Mucosa of gallbladder (tissue), 1 donor: ENCODE measurements at regions not wholly inside any gene's neighbourhood (a gene's known extent, or its start where the extent isn't known, plus 50 kb on each side); places are given as distances from the start of the nearest gene placed in this dataset.
"Not testable (repeated sequence)": the region's sequence is repeated elsewhere in the genome, so short reads cannot be mapped to it uniquely, and the experiment has no call there.

Experiments used
- DNase-seq: peaks from one replicate; pipeline ENCODE4 v3.0.0-alpha.2; 2020; ENCODE audit warnings: low spot score
- donor health status: DM: no; HTN: no; CAD: no.

DNA sequence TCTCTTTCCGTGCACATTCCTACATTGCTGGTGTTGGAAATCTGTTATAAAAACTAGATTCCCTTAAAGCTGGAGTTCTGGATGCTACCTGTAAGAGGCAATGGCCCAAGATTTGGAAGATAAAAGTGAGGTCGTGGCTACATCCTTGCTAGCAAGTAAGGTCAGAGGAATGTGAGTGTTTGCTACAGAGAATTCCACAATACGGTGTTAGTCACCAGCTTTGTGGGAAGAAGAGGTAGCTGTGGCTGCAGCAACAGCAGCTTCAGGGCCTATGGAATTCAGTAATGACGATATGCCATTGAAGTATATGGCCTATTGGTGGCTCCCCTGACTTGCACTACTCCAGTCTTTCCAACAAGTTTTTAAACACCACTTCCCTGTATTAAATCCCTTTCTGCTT lies 227.7 kb upstream of the TMEM260 start:
- DNase-seq, result no peak

GRCh38 chr14:56352999-56353398 lies 226.6 kb upstream of the TMEM260 start:
- no peak for DNase-seq

- DNase-seq, result no peak
Measured at GRCh38 chr14:56357428-56357827, 222.2 kb upstream of the TMEM260 start.

DNA sequence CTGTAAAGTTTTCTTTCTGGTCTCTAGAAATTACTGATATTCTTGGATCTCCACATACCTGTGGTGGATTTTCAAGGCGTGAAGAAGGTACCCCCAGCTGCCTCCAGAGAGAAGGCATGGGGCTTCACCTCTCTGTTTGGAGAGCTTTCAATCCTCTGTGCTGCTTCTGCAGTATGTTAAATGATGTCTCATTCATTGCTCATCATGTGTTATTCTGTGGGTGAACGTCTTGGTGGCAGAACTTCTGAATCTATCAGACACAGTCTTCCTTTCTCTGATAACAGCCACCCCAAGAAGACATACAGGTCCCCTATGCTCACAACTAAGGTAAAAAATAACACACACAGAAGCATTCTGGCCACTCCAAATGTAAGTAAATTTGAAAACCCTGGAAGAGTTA lies 221.3 kb upstream of the TMEM260 start:
- DNase-seq, result no peak

DNA sequence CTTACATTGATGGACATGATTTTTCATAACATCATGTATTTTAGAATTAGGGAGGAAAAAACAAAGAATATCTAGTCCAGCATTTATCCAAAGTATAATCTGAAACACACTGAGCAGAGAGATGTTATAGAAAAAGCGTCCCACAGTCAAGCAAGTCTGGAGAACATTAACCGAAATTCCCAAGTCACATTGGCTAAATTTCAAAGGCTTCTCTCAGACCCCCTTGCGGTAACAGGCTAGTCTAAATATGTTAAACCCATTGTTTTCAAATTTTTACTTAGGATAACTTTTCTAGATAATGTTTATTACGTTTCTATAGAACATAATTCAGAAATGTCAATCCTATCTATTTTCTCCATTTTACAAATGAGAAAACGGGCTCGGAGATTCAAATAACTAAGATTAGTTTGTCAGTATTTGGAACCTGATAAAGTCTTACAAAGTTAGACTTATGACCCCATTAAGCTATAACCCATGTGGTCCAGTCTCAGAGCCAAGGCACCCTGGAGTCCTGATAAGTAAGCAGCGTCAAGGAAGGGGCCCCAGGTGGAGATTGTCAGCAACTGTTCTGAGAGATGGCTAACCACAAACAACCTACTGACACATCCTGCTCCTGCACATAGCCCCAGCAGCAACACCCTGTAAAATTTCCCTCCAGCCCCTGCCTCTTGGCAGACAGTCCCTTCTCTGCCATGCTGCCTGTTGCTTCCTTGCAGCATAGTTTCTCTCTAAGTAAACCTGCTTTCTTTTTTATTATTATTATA lies 220.6 kb upstream of the TMEM260 start:
- no peak for DNase-seq

DNA sequence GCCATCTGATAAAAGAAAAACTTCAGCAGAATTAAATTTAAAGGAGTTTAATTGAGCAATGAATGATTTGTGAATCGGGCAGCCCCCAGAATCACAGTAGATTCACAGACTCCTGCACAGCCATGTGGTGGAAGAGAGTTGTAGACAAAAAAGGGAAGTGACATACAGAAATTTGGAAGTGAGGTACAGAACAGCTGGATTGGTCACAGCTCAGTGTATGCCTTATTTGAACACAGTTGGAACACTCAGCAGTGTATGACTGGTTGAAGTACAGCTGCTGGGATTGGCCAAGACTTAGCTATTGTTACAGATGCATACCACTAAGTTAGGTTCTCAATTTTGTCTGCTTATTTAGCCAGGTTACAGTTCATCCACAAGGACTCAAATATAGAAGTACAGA lies 213.9 kb upstream of the TMEM260 start:
- DNase-seq, result not testable (repeated sequence)

DNA sequence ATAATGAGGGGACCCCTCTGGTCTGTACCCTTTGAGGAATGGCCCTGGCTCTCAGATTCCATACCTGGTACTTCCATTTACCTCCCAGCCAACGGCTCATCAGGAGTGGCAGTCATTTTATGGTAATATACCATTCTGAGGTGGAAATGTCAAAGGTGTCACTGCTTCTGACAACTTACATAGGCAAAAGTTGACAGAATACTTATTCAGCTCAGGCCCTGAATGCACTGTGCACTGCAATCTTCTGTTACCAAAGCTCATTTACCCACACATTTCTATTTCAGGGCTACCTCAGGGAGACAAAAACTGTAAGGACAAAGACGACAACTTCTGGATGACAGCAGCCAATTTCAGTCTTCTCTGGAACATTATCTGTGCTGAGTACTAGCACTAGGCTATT lies 212.2 kb upstream of the TMEM260 start:
- no peak for DNase-seq

DNA sequence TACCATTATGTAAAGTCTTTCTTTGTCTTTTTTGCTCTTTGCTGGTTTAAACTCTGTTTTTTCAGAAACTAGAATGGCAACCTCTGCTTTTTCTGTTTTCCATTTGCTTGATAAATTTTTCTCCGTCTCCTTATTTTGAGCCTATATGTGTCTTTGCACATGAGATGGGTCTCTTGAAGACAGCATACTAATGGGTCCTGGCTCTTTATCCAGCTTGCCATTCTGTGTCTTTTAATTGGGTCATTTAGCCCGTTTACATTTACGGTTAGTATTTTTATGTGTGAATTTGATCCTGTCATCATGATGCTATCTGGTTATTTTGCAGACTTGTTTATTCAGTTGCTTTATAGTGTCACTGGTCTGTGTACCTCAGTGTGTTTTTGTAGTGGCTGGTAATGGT lies 207.9 kb upstream of the TMEM260 start:
- DNase-seq, result no peak

GRCh38 chr14:56374421-56374820 lies 205.2 kb upstream of the TMEM260 start:
- DNase-seq, result no peak

DNA sequence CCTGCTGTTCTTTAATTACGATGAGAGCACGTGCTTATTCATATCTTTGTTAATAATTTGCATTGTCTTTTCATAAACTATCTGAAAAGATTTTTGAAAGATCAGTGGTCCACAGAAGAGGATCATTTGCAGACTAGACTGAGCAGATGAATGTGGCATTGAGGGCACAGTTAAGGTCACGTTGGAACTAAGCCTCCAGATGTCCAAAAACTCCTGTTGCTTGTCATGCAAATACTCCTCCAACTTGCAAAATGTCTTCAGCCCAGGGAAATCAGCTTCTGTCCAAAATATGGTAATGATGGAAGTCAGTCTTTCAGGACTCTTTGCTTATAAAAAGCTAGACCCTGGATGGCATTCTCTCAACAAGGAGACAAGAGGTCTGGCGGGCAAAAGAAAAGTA lies 201.6 kb upstream of the TMEM260 start:
- DNase-seq, result no peak

- no peak for DNase-seq
Measured at GRCh38 chr14:56378475-56378877, 201.1 kb upstream of the TMEM260 start.

DNA sequence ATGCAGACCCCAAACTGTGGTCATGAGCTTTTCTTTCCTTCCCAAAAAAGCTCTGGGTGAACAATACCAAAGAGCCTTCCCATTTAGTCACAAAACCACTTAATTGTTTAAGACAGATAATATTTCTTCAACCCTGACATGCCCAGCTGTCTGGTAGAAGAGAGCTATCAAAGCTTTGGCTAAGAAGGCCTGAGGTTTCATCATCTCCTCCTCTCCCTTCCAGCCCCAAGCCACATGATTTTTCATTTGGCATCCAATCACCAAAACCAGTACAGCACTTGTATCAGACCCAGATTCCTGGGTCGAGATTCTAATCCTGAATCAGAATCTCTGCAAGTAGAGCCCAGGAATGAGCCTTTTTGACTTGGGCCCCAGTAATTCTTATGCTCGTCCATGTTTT lies 199.6 kb upstream of the TMEM260 start:
- no peak for DNase-seq

DNA sequence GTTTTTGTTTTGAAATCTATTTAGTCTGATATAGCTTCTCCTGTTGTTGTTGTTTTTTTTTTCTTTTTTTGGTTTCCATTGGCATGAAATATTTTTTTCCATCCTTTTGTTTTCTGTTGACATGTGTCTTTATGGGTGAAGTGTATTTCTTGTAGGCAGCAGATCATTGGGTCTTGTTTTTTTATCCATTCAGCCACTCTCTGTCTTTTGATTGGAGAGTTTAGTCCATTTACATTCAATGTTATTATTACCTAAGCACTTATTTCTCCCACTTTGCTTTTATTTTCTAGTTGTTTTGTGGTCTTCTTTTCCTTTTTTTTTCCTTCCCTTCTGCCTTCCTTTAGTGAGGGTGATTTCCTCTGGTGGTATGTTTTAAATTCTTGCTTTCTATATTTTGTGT lies 193.6 kb upstream of the TMEM260 start:
- DNase-seq, result no peak

DNA sequence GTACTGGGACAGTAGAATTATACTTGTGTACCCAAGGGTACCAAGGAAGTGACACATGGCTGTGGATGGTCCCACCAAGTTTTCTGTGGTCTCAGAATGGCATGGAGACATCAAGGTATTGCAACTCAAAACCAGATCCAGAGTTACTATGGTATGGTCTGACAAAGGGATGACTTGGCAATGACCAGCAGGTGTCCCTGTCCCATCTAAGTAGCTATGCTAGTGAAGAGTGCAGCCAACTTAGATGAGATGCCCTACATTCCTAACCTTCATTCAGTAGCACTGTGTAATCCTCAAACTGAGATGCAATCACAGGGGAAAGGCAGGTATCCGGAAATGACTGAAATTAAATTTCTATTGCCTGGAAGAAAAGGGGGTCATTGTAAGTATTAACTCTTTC lies 188.7 kb upstream of the TMEM260 start:
- no peak for DNase-seq

DNA sequence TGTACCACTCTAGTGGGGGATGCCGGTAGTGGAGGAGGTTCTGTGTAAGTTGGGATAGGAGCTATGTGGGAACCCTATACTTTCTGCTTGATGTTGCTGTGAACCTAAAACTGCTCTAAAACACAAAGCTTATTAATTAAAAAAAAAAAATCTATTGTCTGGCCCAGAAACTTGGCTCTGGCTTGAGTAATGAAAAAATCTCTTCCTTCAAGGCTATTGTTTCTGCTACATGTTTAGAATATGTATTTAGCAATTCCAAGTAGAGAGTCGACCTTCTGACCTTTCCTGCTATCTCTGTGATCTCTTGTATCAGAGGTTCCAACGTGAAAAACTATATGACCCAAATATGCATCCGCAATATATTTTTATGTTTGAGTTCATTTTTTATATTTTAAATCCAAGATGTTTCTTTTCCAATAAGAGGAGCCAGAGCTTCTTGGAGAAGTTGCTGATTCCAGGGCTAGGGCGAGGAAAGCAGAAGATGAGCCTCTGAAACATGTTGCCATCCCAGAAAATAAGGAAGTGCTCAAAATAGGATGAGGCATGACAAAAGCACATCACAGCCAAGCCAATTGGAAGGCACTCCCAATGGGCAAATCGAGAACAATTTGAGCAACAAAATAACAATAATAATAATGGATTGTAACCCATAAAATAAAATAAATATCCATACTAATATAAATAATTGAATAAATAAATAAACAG lies 184.6 kb upstream of the TMEM260 start:
- no peak for DNase-seq

DNA sequence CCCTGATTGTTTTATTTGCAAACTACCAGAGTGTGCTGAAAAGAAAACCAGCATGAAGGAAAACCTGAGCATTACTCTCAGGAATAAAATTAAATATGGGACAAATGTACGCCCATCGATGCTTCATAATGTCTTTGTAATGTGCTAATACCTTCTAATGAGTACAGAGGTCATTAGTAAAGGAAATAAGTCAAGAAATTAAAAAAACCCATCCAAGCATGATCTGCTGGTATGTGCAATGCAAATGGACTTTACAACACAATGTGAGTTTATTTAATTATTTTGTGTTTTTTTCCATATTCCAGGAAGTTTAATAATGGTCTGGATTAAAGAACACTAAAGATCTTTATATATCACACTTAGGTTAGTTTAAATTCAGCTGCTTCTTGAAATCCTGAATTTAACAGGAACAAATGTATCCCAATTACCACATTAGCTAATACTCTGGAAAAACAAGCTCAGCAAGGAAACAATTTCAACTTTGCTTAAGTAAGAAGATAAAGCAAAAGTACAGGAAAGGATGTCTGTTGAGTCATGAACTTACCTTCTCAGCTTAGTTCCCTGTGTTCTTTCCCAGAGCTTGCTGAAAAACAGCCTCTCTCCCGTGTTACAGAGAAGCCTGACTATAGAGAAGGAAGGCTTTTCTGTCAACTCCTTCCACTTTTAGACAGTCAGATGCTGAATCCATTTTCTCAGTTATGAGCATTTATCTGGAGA lies 179.3 kb upstream of the TMEM260 start:
- DNase-seq, result no peak

DNA sequence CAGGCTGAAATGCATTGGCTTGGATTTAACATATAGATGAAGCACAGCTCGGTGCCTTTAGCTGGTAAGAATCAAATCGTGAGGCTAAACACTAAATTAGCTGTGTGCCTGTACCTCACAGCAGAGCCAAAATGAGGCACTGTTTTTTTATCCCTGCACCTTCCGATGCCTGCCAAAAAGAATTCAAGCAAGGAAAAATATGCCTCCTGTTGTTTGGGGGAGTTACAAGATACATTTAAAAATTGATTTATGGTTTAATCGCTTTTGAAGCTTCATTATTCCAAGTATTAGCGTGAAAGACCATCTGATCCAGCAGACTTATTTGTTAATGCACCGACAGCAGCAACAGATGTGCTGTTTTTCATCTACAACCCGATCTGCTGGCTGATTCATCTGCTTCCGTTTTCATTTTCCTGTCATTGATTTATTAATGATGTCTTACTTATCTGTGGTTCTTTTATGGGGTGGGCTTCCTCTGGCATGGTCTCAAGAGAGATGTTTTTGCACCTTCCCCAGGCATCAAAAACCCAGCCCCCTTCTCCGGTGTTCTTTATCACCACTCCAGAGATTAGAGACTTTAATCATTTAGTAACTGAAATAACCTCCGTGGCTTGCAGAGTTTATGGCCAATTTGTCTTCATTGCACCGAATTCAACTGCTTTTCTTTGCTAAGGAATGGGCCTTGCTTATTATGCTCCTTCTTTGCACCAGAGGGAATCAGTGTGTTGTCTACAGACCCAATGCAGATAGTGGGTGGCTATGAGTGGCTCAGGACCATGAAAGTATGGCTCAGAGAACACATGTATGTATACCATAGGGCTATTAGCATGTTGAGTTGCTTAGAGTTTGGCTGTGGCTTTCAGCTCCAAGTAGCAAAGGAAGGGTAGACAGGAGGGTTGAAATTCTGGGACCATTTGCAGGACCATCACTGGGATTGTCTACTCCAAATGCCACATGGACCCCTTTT lies 166.8 kb upstream of the TMEM260 start:
- DNase-seq, result no peak

DNA sequence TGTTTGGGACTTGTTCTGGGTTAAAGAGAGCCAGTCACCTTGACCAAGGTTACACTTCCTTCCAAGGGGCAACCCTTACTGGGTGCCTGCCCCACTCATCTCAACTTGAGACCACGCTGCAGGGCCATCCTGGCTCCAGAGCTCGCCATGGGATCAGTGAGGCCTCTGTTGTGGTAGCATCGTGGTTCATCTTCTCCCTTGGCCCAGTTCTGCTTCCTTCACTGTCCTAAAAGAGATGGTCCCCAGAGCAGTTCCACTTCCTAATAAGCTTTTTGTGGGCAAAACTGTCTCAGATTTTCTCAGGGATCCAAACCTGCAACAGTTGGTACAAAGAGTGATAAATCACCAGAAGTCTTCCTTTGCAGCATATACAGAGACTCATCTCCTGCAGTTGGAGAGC lies 165.9 kb upstream of the TMEM260 start:
- no peak for DNase-seq

GRCh38 chr14:56414236-56414635 lies 165.4 kb upstream of the TMEM260 start:
- DNase-seq, result no peak

DNA sequence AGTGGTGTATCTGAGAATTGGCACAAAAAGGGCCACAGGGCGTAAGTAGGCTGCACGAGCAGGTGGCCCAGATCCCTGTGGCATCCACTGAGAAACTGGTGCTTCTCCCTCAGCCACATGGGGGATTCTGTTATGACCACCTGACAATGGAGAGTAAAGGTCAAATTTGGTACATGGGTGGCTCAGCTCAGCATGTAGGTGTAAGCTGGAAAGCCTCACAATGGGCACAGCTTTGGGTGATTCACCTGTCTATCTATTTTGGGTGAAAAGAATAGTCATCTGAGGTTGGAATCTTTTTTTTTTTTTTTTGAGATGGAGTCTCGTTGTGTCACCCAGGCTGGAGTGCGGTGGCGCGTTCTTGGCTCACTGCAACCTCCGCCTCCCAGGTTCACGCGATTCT lies 163.4 kb upstream of the TMEM260 start:
- no peak for DNase-seq

DNA sequence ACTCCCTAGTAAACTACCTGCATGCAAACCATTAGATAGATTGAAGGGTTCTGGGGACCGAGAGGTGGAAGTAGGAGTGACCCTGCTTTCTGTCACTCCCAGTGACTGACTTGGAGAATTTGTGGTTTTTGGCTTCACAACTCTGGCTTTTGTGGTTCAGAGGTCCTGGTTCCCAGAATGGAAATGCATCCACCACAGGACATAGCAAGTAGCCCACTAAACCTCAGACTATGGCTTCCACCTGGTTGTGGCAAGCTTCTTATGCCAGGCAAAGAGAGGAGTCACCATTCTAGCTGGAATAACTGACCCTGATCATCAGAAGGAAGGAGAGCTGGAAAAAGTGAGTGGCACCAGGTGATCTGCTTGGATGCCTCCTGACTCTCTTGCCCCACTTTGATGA lies 162.4 kb upstream of the TMEM260 start:
- no peak for DNase-seq

DNA sequence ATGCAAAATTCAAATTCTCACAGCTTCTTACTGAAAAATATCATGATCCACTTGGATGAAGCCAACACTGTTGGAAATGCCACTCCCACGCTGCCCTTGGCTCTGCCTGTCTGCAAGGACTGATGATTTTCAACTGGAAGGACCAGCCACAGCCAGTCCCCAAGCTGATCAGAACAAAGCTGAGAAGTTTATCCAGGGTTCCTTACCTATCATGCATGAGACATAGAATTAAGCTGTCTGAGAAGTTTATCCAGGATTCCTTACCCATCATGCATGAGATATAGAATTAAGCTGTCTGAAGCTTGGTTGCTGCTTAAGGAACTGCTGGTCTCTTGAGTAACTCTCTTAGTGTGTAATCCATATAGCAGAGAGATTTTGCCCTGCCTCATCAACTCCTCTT lies 159.8 kb upstream of the TMEM260 start:
- DNase-seq, result no peak
